SH-SY5Y (cell line): ENCODE measurements at regions not wholly inside any gene's neighbourhood (a gene's known extent, or its start where the extent isn't known, plus 50 kb on each side); places are given as distances from the start of the nearest gene placed in this dataset.

Source experiments
- GATA2 ChIP-seq: IDR thresholded peaks from 2 replicates; pipeline ENCODE4 v1.6.1; 2011; ENCODE audit warnings: mild to moderate bottlenecking, low read depth, low read length
- GATA3 ChIP-seq: IDR thresholded peaks from 2 replicates; pipeline ENCODE4 v1.6.1; 2011; ENCODE audit warnings: low read depth, mild to moderate bottlenecking, low read length, moderate library complexity

- TF ChIP-seq GATA3 (no peak), GATA2 (no peak)
Observed at GRCh38 chr19:31880283-31880682, 465.1 kb upstream of the ZNF507 start.
